HG03460 (cell line): ENCODE measurements at regions not wholly inside any gene's neighbourhood (a gene's known extent, or its start where the extent isn't known, plus 50 kb on each side); places are given as distances from the start of the nearest gene placed in this dataset.

Experiments used
- ATAC-seq: cut with Tn5 transposase; IDR thresholded peaks from one replicate; pipeline ENCODE4 v1.9.1; 2021; ENCODE audit not compliant: unreplicated experiment

- ATAC-seq, result no peak
Observed at GRCh38 chr10:83636826-83637225, 502.5 kb upstream of the GHITM start.

GRCh38 chr10:83647526-83647925, 491.8 kb upstream of the GHITM start:
- ATAC-seq, result no peak

- ATAC-seq, result no peak
Observed at GRCh38 chr10:83648201-83648600, 491.1 kb upstream of the GHITM start.

- no peak for ATAC-seq
Observed at GRCh38 chr10:83649471-83649870, 489.8 kb upstream of the GHITM start.

- no peak for ATAC-seq
Observed at GRCh38 chr10:83654689-83655088, 484.6 kb upstream of the GHITM start.

GRCh38 chr10:83656924-83657323, 482.4 kb upstream of the GHITM start:
- ATAC-seq, result no peak

- no peak for ATAC-seq
Observed at GRCh38 chr10:83657487-83657886, 481.8 kb upstream of the GHITM start.

- no peak for ATAC-seq
Observed at GRCh38 chr10:83663918-83664317, 475.4 kb upstream of the GHITM start.

- no peak for ATAC-seq
Observed at GRCh38 chr10:83666762-83667161, 472.5 kb upstream of the GHITM start.

GRCh38 chr10:83667594-83667993, 471.7 kb upstream of the GHITM start:
- ATAC-seq, result no peak

- no peak for ATAC-seq
Observed at GRCh38 chr10:83673316-83673715, 466.0 kb upstream of the GHITM start.

GRCh38 chr10:83677795-83678194, 461.5 kb upstream of the GHITM start:
- ATAC-seq, result no peak

GRCh38 chr10:83678850-83679249, 460.5 kb upstream of the GHITM start:
- ATAC-seq, result no peak

- peak; percentile 98 for ATAC-seq
Observed at GRCh38 chr10:83680470-83680891, 458.8 kb upstream of the GHITM start.

- no peak for ATAC-seq
Observed at GRCh38 chr10:83682414-83682813, 456.9 kb upstream of the GHITM start.

- ATAC-seq, result no peak
Observed at GRCh38 chr10:83685458-83685857, 453.9 kb upstream of the GHITM start.

- no peak for ATAC-seq
Observed at GRCh38 chr10:83691791-83692596, 447.3 kb upstream of the GHITM start.

GRCh38 chr10:83698899-83699298, 440.4 kb upstream of the GHITM start:
- ATAC-seq, result no peak

- no peak for ATAC-seq
Observed at GRCh38 chr10:83701799-83702198, 437.5 kb upstream of the GHITM start.

- ATAC-seq, result no peak
Observed at GRCh38 chr10:83702731-83703130, 436.6 kb upstream of the GHITM start.

GRCh38 chr10:83706120-83706519, 433.2 kb upstream of the GHITM start:
- no peak for ATAC-seq

GRCh38 chr10:83706952-83707582, 432.2 kb upstream of the GHITM start:
- no peak for ATAC-seq

GRCh38 chr10:83713423-83713822, 425.9 kb upstream of the GHITM start:
- no peak for ATAC-seq
